Suprapubic skin (tissue), 4 donors: ENCODE measurements at regions not wholly inside any gene's neighbourhood (a gene's known extent, or its start where the extent isn't known, plus 50 kb on each side); places are given as distances from the start of the nearest gene placed in this dataset.

Experiments used
- DNase-seq, 2 donors: peaks; one replicate each; pipeline ENCODE4 v3.0.0-alpha.2; 2019; ENCODE audit warnings: low spot score in 2 of 2
- H3K27ac ChIP-seq: fragments of 200-600 bp; sonication (generic); one replicate; pipeline ENCODE4 v1.5.1; 2019
- H3K27me3 ChIP-seq: fragments of 200-600 bp; sonication (generic); one replicate; pipeline ENCODE4 v1.5.1; 2019
- H3K36me3 ChIP-seq: fragments of 200-600 bp; sonication (generic); one replicate; pipeline ENCODE4 v1.5.1; 2019
- H3K4me1 ChIP-seq: fragments of 200-600 bp; sonication (generic); one replicate; pipeline ENCODE4 v1.5.1; 2019
- H3K4me3 ChIP-seq: fragments of 200-600 bp; sonication (generic); one replicate; pipeline ENCODE4 v1.5.1; 2019; ENCODE audit warnings: mild to moderate bottlenecking
- H3K9me3 ChIP-seq: fragments of 200-600 bp; sonication (generic); one replicate; pipeline ENCODE4 v1.5.1; 2019
- EP300 ChIP-seq: sonication (generic); formaldehyde crosslinking; IDR thresholded peaks from one replicate; pipeline ENCODE4 v1.6.1; 2017; ENCODE audit warnings: antibody characterized with exemption
- POLR2A ChIP-seq, 2 donors: fragments of 450-650 bp; IDR thresholded peaks; one replicate each; pipeline ENCODE4 v1.6.1; 2017; ENCODE audit warnings: antibody characterized with exemption in 2 of 2, mild to moderate bottlenecking in 2 of 2, moderate library complexity in 2 of 2
- POLR2AphosphoS5 ChIP-seq, 3 donors: sonication (generic); formaldehyde crosslinking; IDR thresholded peaks; one replicate each; pipeline ENCODE4 v1.6.1; 2017; ENCODE audit warnings: antibody characterized with exemption in 3 of 3
- WGBS: methylation state at CpG from one replicate; pipeline ENCODE4 v1.1.5; 2018; 5-methylcytosine and 5-hydroxymethylcytosine counted together
- TF ChIP-seq, protein P1 (sequence below), 2 donors: fragments of 200-600 bp in 1 of 2; fragments of 450-650 bp in 1 of 2; sonication (generic) in 1 of 2; IDR thresholded peaks; one replicate each; pipeline ENCODE4 v1.5.1; 2016 to 2019; ENCODE audit warnings: antibody characterized with exemption in 2 of 2, mild to moderate bottlenecking in 1 of 2, moderate library complexity in 1 of 2

- Histone ChIP-seq H3K36me3 (no peaks in the 10 kb centered on the region), H3K4me3 (no peak overlapping the region), H3K9me3 (no peaks in the 10 kb centered on the region), H3K27me3 (no peaks in the 10 kb centered on the region), H3K4me1 (no peaks in the 10 kb centered on the region), H3K27ac (no peak overlapping the region)
- WGBS = 91% methylated on average over 5 of the region's 5 CpGs
- no peak for TF ChIP-seq POLR2A (IDR thresholded peaks at IDR 0.05)
- no peak for TF ChIP-seq EP300
- TF ChIP-seq, protein P1, sequence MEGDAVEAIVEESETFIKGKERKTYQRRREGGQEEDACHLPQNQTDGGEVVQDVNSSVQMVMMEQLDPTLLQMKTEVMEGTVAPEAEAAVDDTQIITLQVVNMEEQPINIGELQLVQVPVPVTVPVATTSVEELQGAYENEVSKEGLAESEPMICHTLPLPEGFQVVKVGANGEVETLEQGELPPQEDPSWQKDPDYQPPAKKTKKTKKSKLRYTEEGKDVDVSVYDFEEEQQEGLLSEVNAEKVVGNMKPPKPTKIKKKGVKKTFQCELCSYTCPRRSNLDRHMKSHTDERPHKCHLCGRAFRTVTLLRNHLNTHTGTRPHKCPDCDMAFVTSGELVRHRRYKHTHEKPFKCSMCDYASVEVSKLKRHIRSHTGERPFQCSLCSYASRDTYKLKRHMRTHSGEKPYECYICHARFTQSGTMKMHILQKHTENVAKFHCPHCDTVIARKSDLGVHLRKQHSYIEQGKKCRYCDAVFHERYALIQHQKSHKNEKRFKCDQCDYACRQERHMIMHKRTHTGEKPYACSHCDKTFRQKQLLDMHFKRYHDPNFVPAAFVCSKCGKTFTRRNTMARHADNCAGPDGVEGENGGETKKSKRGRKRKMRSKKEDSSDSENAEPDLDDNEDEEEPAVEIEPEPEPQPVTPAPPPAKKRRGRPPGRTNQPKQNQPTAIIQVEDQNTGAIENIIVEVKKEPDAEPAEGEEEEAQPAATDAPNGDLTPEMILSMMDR (IDR thresholded peaks at IDR 0.05) = no peak
- DNase-seq = no peak
These were observed 87.3 kb upstream of the DMD start for GRCh38 chrX:33298622-33299021.

GRCh38 chrX:33285550-33285949 is 74.2 kb upstream of the DMD start:
- Histone ChIP-seq H3K4me1 (no peaks in the 10 kb centered on the region), H3K27me3 (no peaks in the 10 kb centered on the region), H3K4me3 (no peak overlapping the region), H3K36me3 (no peaks in the 10 kb centered on the region), H3K27ac (no peak overlapping the region), H3K9me3 (no peaks in the 10 kb centered on the region)
- TF ChIP-seq POLR2AphosphoS5 (IDR thresholded peaks at IDR 0.05) (no peak), POLR2A (IDR thresholded peaks at IDR 0.05) (no peak), EP300 (no peak)
- TF ChIP-seq, protein P1 (IDR thresholded peaks at IDR 0.05) = no peak
- no peak for DNase-seq
- 63% methylated on average over 1 of the region's 1 CpG for WGBS

GRCh38 chrX:33277046-33277445 is 65.7 kb upstream of the DMD start:
- Histone ChIP-seq H3K4me1 (no peaks in the 10 kb centered on the region), H3K4me3 (no peak overlapping the region), H3K27me3 (no peaks in the 10 kb centered on the region), H3K27ac (no peak overlapping the region), H3K36me3 (no peaks in the 10 kb centered on the region), H3K9me3 (no peaks in the 10 kb centered on the region)
- TF ChIP-seq, protein P1 (IDR thresholded peaks at IDR 0.05) = no peak
- TF ChIP-seq POLR2A (IDR thresholded peaks at IDR 0.05) (no peak), EP300 (no peak), POLR2AphosphoS5 (IDR thresholded peaks at IDR 0.05) (no peak)
- 83% methylated on average over 3 of the region's 3 CpGs for WGBS
- no peak for DNase-seq

GRCh38 chrX:33273535-33273934 is 62.2 kb upstream of the DMD start:
- H3K4me3 ChIP-seq = no peak overlapping the region
- no peaks in the 10 kb centered on the region for H3K4me1 ChIP-seq
- H3K27ac ChIP-seq = no peak overlapping the region
- no peaks in the 10 kb centered on the region for H3K27me3 ChIP-seq
- DNase-seq = no peak
- no peaks in the 10 kb centered on the region for H3K9me3 ChIP-seq
- 72% methylated on average over 1 of the region's 1 CpG for WGBS
- H3K36me3 ChIP-seq = no peaks in the 10 kb centered on the region
- TF ChIP-seq, protein P1 (IDR thresholded peaks at IDR 0.05) = no peak
- TF ChIP-seq EP300 (no peak), POLR2A (IDR thresholded peaks at IDR 0.05) (no peak), POLR2AphosphoS5 (IDR thresholded peaks at IDR 0.05) (no peak)

DNA sequence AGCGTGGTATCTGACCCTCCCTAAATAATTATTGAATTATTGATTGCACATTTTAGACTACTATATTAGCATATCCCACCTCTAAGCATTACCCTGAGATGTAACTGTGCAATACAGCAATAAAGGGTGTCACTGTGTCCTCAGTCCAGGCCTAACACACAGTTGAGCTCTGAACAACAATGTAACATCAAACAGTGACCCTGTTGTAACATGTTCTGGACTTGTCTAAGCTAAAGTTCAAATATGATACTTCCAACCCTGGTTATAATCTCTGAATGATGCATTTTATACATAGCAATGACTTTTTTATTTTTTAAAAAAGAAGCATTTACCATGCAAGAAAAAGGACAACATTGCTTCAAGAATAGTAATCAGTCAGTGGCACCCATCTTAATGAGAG is 61.6 kb upstream of the DMD start:
- 67% methylated on average over 1 of the region's 1 CpG for WGBS
- no peaks in the 10 kb centered on the region for H3K36me3 ChIP-seq
- no peak overlapping the region for H3K27ac ChIP-seq
- no peaks in the 10 kb centered on the region for H3K9me3 ChIP-seq
- no peak for DNase-seq
- H3K4me3 ChIP-seq = no peak overlapping the region
- TF ChIP-seq EP300 (no peak), POLR2AphosphoS5 (IDR thresholded peaks at IDR 0.05) (no peak), POLR2A (IDR thresholded peaks at IDR 0.05) (no peak)
- TF ChIP-seq, protein P1 (IDR thresholded peaks at IDR 0.05) = no peak
- H3K27me3 ChIP-seq = no peaks in the 10 kb centered on the region
- no peaks in the 10 kb centered on the region for H3K4me1 ChIP-seq
